GM21717 (cell line): ENCODE measurements at regions not wholly inside any gene's neighbourhood (a gene's known extent, or its start where the extent isn't known, plus 50 kb on each side); places are given as distances from the start of the nearest gene placed in this dataset.
A peak's percentile ranks its signal among the peaks of the same experiment; 100 is the strongest.

ENCODE experiments used
- ATAC-seq: cut with Tn5 transposase; IDR thresholded peaks from one replicate; pipeline ENCODE4 v1.9.1; 2021; ENCODE audit warnings: mild to moderate bottlenecking, moderate library complexity; ENCODE audit not compliant: unreplicated experiment

GRCh38 chr3:194075802-194076460 is 60.0 kb upstream of the HES1 start:
- no peak for ATAC-seq

GRCh38 chr3:194076475-194076874 is 59.5 kb upstream of the HES1 start:
- ATAC-seq = no peak

GRCh38 chr3:194077602-194078001 is 58.3 kb upstream of the HES1 start:
- ATAC-seq = no peak

- ATAC-seq = no peak
Measured at GRCh38 chr3:194078045-194078821, 57.7 kb upstream of the HES1 start.

GRCh38 chr3:194079702-194080172 is 56.2 kb upstream of the HES1 start:
- ATAC-seq = no peak

GRCh38 chr3:194080436-194080835 is 55.5 kb upstream of the HES1 start:
- no peak for ATAC-seq

GRCh38 chr3:194080913-194081800 is 54.8 kb upstream of the HES1 start:
- no peak for ATAC-seq

- no peak for ATAC-seq
Measured at GRCh38 chr3:194081826-194082225, 54.1 kb upstream of the HES1 start.

- no peak for ATAC-seq
Measured at GRCh38 chr3:194082743-194083636, 53.0 kb upstream of the HES1 start.

GRCh38 chr3:194083637-194084224 is 52.2 kb upstream of the HES1 start:
- ATAC-seq = peak; percentile 29

GRCh38 chr3:194084284-194084683 is 51.7 kb upstream of the HES1 start:
- ATAC-seq = peak; percentile 97
